GM23338 (cell line): ENCODE measurements at regions not wholly inside any gene's neighbourhood (a gene's known extent, or its start where the extent isn't known, plus 50 kb on each side); places are given as distances from the start of the nearest gene placed in this dataset.

Experiments used
- ATAC-seq: fragments of 200-7000 bp; cut with Tn5 transposase; 3 replicates; pipeline ENCODE4 v1.9.1; 2020
- DNase-seq: peaks from one replicate; pipeline ENCODE4 v3.0.0-alpha.2; 2015; ENCODE audit warnings: low spot score
- H2AFZ ChIP-seq: fragments of 200-600 bp; sonication (generic); 2 replicates; pipeline ENCODE4 v1.8.0; 2016; ENCODE audit warnings: antibody characterized with exemption, mild to moderate bottlenecking, moderate library complexity
- H3F3A ChIP-seq: fragments of 200-600 bp; sonication (generic); replicated peaks from 2 replicates; pipeline ENCODE4 v1.8.0; 2017; ENCODE audit warnings: antibody characterized with exemption, mixed run types, low read depth
- H3K27ac ChIP-seq: fragments of 200-600 bp; sonication (generic); 2 replicates; pipeline ENCODE4 v1.6.1; 2016; ENCODE audit warnings: low read depth
- H3K27me3 ChIP-seq: fragments of 200-600 bp; sonication (generic); 2 replicates; pipeline ENCODE4 v1.8.0; 2016; ENCODE audit warnings: mild to moderate bottlenecking, mixed run types, moderate library complexity; ENCODE audit not compliant: insufficient read depth
- H3K36me3 ChIP-seq: fragments of 200-600 bp; sonication (generic); 2 replicates; pipeline ENCODE4 v1.8.0; 2016; ENCODE audit warnings: mild to moderate bottlenecking; ENCODE audit not compliant: insufficient read depth
- H3K4me1 ChIP-seq: fragments of 200-600 bp; sonication (generic); 2 replicates; pipeline ENCODE4 v1.8.0; 2016; ENCODE audit warnings: mild to moderate bottlenecking, moderate library complexity; ENCODE audit not compliant: insufficient read depth
- H3K4me2 ChIP-seq: fragments of 200-600 bp; sonication (generic); 2 replicates; pipeline ENCODE4 v1.7.1; 2017; ENCODE audit warnings: mixed run types
- H3K4me3 ChIP-seq: fragments of 200-600 bp; sonication (generic); 2 replicates; pipeline ENCODE4 v1.6.1; 2016; ENCODE audit warnings: mixed run types
- H3K79me2 ChIP-seq: fragments of 200-600 bp; sonication (generic); replicated peaks from 2 replicates; pipeline ENCODE4 v1.8.0; 2017; ENCODE audit warnings: mild to moderate bottlenecking; ENCODE audit not compliant: insufficient read depth
- H3K9me2 ChIP-seq: fragments of 200-600 bp; sonication (generic); 2 replicates; pipeline ENCODE4 v1.8.0; 2017; ENCODE audit not compliant: insufficient read depth
- H4K20me1 ChIP-seq: fragments of 200-600 bp; sonication (generic); replicated peaks from 2 replicates; pipeline ENCODE4 v1.8.0; 2017; ENCODE audit warnings: mild to moderate bottlenecking; ENCODE audit not compliant: insufficient read depth
- H3K27ac Mint-ChIP-seq: 2 replicates; pipeline ENCODE4 v1.8.0; 2020; ENCODE audit warnings: inconsistent platforms, mild to moderate bottlenecking, moderate library complexity, mixed read lengths
- H3K27me3 Mint-ChIP-seq: 3 replicates; pipeline ENCODE4 v1.8.0; 2022; ENCODE audit warnings: low read depth, mild to moderate bottlenecking, moderate library complexity, mixed read lengths, inconsistent platforms; ENCODE audit not compliant: insufficient read depth, poor library complexity
- H3K36me3 Mint-ChIP-seq: 3 replicates; pipeline ENCODE4 v1.8.0; 2021; ENCODE audit warnings: low read depth, mild to moderate bottlenecking, inconsistent platforms, moderate library complexity, mixed read lengths
- H3K4me1 Mint-ChIP-seq: 3 replicates; pipeline ENCODE4 v1.8.0; 2020; ENCODE audit warnings: mild to moderate bottlenecking, inconsistent platforms, mixed read lengths
- H3K4me3 Mint-ChIP-seq: 3 replicates; pipeline ENCODE4 v1.8.0; 2021; ENCODE audit warnings: moderate library complexity, mild to moderate bottlenecking, inconsistent platforms, mixed read lengths
- H3K9me3 Mint-ChIP-seq: 3 replicates; pipeline ENCODE4 v1.8.0; 2020; ENCODE audit warnings: moderate library complexity, mild to moderate bottlenecking, inconsistent platforms, mixed read lengths
- CREB1 ChIP-seq: fragments of 250-450 bp; sonication (Bioruptor Pico); IDR thresholded peaks from 2 replicates; pipeline ENCODE4 v1.5.0; 2020; ENCODE audit warnings: low read depth, mild to moderate bottlenecking, moderate library complexity
- EZH2phosphoT487 ChIP-seq: fragments of 200-600 bp; sonication (generic); IDR thresholded peaks from one replicate; pipeline ENCODE4 v1.8.1; 2018; ENCODE audit warnings: antibody characterized with exemption; ENCODE audit not compliant: unreplicated experiment
- JUNB ChIP-seq: IDR thresholded peaks from one replicate; pipeline ENCODE4 v1.6.1; 2016; ENCODE audit warnings: antibody characterized with exemption; ENCODE audit not compliant: unreplicated experiment
- NANOG ChIP-seq: IDR thresholded peaks from 2 replicates; pipeline ENCODE4 v1.6.1; 2016; ENCODE audit warnings: antibody characterized with exemption, borderline replicate concordance
- POLR2AphosphoS5 ChIP-seq: IDR thresholded peaks from 2 replicates; pipeline ENCODE4 v1.6.1; 2016; ENCODE audit warnings: antibody characterized with exemption, low read depth
- REST ChIP-seq: IDR thresholded peaks from one replicate; pipeline ENCODE4 v1.6.1; 2018; ENCODE audit warnings: antibody characterized with exemption; ENCODE audit not compliant: unreplicated experiment
- STAT1 ChIP-seq: IDR thresholded peaks from one replicate; pipeline ENCODE4 v1.6.1; 2016; ENCODE audit warnings: antibody characterized with exemption; ENCODE audit not compliant: unreplicated experiment
- ZNF331 ChIP-seq: fragments of 250-450 bp; sonication (Bioruptor Pico); IDR thresholded peaks from 2 replicates; pipeline ENCODE4 v1.5.0; 2020; ENCODE audit warnings: low read depth, mild to moderate bottlenecking, moderate library complexity
- ZNF462 ChIP-seq: fragments of 250-450 bp; sonication (Bioruptor Pico); IDR thresholded peaks from 2 replicates; pipeline ENCODE4 v1.5.0; 2020; ENCODE audit warnings: mild to moderate bottlenecking, moderate library complexity

GRCh38 chr17:33806631-33807030 lies 448.5 kb upstream of the CCL2 start:
- Mint-ChIP-seq H3K4me1 (peaks cover 38% of the 10 kb centered on the region), H3K4me3 (no peak overlapping the region), H3K36me3 (no peaks in the 10 kb centered on the region), H3K27me3 (peaks cover 6% of the 10 kb centered on the region), H3K27ac (no peak overlapping the region), H3K9me3 (no peaks in the 10 kb centered on the region)
- H3K27me3 ChIP-seq = no peaks in the 10 kb centered on the region
- peaks cover 14% of the 10 kb centered on the region for H3K9me2 ChIP-seq
- DNase-seq (no peak), ATAC-seq (no peak; the same call in 2 of the 3 replicates)
- TF ChIP-seq CREB1 = no peak
- TF ChIP-seq NANOG = no peak
- TF ChIP-seq STAT1 = no peak
- no peak for TF ChIP-seq REST
- no peak for TF ChIP-seq JUNB
- TF ChIP-seq EZH2phosphoT487 = no peak
- no peak for TF ChIP-seq ZNF331 (CRISPR knock-in tag)
- no peak for TF ChIP-seq ZNF462
- no peak for TF ChIP-seq POLR2AphosphoS5
- H3K4me1 ChIP-seq = peaks cover 10% of the 10 kb centered on the region
- no peak overlapping the region for H3K4me2 ChIP-seq
- H3K36me3 ChIP-seq = no peaks in the 10 kb centered on the region
- no peak overlapping the region for H2AFZ ChIP-seq
- H3F3A ChIP-seq = no peaks in the 10 kb centered on the region
- H3K27ac ChIP-seq = no peak overlapping the region
- H4K20me1 ChIP-seq = no peaks in the 10 kb centered on the region
- H3K4me3 ChIP-seq = no peak overlapping the region
- H3K79me2 ChIP-seq = no peaks in the 10 kb centered on the region
